ENCODE measurements at regions not wholly inside any gene's neighbourhood (a gene's known extent, or its start where the extent isn't known, plus 50 kb on each side); places are given as distances from the start of the nearest gene placed in this dataset.
"Not testable (repeated sequence)": the region's sequence is repeated elsewhere in the genome, so short reads cannot be mapped to it uniquely, and the experiment has no call there.

DNA sequence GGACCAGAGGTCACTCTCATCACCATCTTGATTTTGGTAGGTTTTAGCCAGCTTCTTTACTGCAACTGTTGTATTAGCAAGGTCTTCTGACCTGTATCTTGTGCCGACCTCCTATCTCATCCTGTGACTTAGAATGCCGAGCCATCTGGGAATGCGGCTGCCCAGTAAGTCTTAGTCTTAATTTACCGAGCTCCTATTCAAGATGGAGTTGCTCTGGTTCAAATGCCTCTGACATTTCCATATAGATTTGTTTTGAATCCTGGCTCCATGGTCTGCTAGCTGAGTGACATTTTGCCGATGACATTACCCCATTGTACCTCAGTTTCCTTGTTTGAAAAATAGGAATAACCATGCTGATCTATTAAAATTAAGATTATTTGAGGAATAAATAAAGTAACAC, 193.9 kb upstream of the HMCN1 start:
- DNase-seq (ENCODE audit: low read depth): no peak

DNA sequence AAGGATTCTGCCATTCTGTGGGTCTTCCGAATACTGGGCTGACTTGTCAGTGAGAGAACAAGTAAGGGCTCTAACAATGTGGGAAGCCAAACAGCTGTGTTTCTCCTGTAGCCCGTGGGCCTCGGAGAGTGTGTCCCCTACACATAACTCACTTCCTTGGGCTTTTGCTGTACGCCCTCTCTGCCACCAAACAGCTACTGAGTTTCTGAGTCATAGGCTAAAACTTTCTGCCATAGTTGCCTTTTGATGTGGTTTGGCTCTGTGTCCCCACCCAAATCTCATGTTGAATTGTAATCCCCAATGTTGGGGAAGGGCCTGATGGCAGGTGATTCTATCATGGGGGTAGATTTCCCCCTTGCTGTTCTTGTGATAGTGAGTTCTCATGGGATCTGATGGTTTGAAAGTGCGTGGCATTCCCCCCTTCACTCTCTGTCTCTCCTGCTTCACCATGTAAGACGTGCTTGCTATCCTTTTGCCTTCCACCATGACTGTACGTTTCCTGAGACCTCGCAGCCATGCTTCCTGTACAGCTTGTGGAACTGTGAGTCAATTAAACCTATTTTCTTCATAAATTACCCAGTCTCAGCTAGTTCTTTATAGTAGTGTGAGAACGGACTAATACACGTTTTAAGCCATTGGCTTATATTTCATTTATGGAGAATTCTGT, 194.8 kb upstream of the HMCN1 start:
- DNase-seq (ENCODE audit: low read depth): no peak

DNA sequence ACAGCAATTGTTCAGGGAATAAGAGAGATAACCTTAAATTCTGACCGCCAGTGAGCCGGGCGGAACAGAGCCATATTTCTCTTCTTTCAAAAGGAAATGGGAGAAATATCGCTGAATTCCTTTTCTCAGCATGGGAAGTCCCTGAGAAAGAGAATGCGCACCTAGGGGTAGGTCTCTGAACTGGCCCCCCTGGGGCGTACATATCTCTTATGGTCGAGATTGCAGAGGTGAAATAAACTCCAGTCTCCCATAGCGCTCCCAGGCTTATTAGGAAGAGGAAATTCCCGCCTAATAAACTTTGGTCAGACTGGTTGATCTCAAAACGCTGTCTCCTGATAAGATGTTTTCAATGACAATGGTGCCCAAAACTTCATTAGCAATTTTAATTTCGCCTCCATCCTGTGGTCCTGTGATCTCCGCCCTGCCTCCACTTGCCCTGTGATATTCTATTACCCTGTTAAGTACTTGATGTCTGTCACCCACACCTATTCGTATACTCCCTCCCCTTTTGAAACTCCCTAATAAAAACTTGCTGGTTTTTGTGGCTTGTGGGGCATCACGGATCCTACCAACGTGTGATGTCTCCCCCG, 195.8 kb upstream of the HMCN1 start:
- DNase-seq (ENCODE audit: low read depth): not testable (repeated sequence)

DNA sequence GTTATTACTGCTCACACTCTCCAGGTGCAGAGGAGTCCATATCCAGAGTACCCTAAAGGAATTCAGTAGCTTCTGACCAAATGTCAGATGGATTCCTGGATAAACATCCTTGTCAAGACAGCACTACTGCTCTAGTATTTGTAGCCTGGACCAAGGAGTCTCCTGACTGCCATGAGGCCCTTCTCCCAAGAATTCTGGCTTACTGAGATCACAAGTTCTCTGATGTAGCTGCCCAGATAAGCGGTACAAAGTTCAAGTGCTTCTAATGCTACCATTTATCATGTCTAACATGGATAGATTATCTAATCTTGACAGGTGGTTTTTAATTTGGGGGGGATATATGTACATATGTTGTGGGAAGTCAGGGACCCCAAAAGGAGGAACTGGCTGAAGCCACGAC, 196.6 kb upstream of the HMCN1 start:
- DNase-seq (ENCODE audit: low read depth): no peak

DNA sequence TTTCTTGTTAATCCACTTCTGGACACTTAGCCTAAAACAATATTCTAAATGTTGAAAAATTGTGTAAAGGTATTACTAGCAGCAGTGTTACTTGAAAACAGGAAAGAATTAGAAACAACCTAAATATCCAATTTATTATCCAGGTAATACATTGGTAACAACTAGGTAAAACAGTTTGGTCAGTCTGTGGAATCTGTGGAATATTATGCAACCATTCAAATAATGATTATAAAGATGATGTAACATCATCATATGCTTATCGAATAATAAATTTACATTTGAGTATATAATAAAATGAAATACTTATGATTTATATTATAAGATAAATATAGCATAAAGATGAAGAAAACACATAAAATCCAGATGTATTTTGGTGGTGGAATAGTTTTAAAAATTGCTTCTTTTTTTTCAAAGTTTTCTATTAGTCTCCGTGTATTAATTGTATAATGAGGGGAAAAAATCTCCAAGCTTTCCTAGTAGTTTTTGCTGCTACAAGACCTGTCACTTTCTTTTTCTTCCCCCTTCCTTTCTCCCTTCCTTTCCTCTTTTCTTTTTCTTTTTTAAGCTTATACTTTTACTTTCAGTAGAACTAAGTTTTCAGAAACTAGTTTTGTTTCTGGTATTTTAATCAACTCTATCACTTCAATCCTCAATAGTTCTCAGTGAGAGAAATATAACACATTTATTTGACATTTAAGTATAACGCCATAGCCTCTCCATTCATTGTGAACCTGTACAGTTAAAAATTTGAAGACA, 197.8 kb upstream of the HMCN1 start:
- no peak for DNase-seq (ENCODE audit: low read depth)

DNA sequence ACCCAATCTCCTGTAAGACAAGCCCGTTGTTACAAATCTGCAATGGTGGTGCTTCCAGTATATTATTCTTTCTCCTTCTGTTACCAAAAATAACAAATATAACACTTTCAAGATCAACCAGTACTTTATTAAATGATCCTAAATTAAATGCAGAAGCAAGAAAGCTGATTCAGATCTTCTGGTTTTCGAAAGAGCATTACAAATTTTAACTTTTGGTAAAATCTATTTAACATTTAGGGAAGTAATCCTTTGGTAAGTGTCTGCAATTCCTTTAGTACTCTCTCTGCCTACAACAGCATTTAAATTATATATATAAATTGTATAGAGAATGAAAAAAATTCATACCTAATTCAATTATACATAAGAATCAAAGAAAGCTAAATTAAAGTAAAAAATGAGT, 198.6 kb upstream of the HMCN1 start:
- no peak for DNase-seq (ENCODE audit: low read depth)

DNA sequence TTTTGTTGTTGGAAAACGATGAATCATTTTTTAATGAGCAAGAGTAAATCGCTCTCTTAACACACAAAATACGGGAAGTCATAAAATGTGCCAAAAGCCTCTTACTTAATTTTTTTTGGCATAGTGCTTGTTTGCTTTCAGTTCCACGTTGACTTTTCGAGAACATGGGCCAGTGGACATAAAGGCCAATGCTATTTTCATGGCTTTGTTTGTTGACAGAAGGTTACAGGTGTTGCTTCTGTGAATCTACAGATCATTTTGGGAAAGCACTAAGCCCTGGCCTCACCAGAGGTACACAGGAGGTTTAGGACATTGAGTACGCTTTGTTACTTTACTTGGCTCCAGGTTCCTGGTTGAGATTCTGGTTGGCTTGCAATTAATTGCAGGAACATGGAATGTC, 199.4 kb upstream of the HMCN1 start:
- no peak for DNase-seq (ENCODE audit: low read depth)

DNA sequence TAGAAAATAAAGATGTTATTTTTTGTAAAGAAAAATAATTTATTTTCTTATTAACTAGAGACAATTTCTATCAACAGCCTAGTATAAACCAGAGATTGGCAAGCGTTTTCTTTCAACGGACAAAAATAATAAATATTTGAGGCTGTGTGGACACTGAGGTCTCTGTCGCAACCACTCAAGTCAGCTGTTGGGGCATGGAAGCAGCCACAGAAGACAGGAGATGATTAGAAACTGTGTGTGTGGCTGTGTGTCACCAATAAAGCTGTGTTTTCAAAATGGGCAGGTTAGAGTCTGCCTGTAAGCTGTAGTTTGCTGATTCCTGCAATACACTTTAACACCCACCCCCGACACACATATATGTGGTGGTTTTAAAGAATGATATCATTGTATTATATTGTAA, 200.6 kb upstream of the HMCN1 start:
- no peak for DNase-seq (ENCODE audit: low read depth)

DNA sequence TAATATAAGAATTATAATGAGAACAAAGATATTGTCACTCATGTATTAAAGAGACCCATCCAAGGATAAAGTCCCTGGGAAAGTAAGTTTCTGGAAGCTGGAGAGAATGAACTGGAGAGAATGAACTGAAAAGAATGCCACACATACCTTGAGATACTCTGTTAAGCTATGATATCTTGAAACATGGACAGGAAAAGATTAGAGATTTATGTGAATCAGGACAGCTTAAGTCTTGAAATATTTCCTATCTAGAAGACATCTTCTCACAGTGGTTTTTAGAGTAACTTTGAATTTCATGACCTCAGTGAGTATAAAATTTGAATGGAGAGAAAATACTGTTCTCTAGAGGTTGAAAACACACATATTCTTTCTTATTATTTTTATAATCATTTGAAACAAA, 201.3 kb upstream of the HMCN1 start:
- no peak for DNase-seq (ENCODE audit: low read depth)

DNA sequence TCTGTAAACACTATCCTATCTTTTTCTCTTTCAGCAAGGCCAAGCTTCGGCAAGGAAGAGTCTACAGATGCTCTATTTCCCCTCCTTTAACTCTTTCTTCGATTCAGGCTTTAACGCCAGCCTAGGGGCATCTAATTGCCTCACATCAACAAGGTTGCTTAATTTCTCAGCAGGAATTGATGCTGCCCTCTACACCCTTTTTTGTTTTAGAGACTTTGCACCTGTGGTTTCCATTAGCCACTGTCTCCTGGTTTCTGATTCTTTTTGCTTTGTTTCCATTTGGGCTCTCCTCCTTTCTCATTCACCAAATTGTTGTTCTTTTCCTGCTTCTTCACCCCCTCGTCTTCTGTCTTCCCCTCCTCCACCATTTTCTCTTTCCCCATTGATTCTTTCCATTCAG, 202.4 kb upstream of the HMCN1 start:
- DNase-seq (ENCODE audit: low read depth): no peak

DNA sequence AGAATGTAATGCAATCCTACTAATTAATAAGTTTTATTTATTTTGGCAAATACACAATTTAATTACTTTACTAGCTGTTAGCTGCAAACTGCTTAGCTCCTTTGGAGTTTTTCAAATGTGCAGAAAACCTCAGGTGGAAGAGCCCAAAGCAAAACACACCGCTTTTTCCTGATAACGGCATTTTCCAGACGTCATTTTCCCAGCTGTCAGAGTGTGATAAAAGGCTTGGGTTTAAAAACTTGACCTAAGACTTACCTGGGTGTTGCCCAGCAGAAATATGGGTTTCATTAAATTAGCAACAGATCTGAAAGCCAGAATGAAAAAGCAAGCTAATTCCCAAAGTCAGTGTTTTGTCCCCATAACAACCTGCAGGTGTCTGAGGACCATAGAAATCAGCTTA, 204.0 kb upstream of the HMCN1 start:
- no peak for DNase-seq (ENCODE audit: low read depth)

DNA sequence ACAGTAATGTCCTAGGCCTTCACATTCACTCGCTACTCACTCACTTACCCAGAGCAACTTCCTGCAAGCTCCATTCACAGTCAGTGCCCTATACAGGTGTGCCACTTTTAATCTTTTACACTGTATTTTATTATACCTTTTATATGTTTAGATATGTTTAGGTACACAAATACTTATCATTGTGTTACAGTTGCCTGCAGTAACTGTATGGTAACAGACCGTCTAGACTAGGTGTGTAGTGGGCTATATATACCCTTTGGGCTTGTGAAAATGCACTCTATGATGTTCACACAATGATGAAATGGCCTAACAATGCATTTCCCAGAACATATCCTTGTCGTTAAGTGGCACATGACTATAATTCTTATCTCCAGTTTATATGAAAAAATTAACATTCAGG, 204.5 kb upstream of the HMCN1 start:
- DNase-seq (ENCODE audit: low read depth): no peak

DNA sequence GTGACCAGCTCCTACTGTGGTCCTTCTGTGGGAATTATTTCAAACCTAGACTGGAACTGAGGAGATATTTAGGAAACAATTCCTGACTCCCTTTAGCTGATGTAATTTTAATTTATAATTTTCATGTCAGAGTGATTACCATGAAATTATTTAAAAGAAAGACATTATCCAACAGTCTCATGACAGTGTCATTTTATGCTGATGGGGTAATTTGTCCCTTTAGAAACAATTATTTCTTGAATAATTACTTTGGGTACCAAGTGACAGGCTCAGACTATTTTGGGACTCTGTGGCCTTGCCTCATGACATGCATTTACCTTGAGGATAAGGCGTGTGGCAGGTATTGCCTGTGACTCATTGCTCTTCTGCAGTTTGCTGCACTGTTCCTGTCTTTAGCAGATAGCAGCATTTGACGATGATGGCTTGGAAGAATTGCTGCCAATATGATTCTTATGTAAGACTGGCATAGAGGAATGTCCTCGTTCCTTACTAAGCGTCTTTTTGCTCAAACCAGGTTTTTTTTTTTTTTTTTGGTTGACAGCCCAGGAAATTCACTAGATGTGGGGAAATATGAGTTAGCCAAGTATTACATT, 206.0 kb upstream of the HMCN1 start:
- no peak for DNase-seq (ENCODE audit: low read depth)

DNA sequence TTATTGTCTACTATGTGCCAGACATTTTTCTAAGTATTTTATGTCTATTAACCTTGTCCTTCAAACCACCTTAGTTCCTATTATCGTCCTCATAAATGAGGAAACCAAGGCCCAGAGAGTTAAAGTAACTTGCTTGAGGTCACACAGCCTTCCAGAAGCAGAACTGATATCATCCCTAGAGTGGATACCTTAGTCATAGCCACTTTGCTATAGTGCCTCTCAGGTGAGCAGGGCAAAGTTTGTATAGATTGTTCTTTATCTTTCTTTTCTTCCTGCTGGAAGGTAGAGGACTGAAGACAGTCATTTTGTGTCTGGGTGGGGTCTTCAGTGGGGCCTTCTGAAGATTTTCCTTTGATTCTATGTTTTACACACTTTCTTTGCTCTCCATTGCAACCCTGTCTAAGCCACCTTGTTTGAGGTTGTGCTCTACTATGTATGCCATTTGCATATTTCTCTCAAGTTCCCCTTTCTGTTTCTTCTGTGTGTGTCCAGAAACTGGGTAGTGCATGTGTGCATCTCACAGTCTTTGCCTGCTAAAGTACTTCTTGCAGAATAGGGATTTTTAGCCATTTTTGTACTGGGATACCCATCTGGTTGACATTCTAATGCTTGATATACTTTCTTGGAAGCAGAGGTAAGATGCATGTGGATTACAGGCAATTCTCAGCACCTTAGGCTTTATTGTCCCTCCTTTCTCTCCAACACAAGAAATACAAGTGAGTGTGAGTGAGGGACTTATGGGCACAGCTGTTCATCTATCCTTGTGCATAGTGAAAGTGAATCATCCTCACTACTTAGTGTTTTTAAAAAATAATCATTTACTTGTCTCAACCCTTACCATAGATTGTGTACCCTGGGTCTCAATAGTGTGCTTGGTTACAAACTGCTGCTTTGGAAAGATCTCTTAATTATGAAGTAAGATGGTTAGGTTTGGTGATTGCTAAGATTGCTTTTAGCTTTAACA, 207.6 kb upstream of the HMCN1 start:
- DNase-seq (ENCODE audit: low read depth): no peak

DNA sequence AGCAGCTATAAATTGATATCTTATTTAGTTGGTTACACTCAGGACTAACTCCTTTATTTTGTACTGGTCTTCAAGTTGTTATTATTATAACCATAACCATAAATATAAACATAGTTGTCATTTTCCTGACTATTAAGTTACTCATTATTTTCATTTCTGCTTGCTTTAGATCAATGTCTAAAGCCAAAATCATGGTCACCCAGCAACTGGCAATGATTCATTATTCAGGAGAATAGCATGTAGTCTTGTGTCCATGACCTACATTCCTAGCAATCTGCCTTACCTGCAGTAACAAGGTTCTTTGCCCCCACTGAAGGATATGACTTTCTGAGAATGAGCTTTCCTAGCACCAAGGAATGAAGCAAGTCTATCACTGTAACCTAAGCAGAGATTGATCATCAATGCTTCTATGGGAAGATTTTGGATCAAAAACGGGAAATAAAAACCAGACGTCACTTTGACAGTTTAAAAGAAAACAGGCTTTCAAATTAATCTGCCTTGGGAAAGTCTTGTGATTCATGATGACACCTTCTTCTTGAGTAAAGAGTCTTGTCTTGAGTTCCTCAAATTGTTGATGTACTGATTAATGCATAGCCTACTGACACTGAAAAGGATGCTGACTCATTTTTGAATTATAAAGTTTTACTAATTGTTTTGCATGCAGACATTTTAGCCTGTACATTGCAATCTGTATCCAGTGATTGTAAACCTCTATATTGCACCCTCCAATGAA, 203.3 kb upstream of the IVNS1ABP start:
- DNase-seq (ENCODE audit: low read depth): no peak

DNA sequence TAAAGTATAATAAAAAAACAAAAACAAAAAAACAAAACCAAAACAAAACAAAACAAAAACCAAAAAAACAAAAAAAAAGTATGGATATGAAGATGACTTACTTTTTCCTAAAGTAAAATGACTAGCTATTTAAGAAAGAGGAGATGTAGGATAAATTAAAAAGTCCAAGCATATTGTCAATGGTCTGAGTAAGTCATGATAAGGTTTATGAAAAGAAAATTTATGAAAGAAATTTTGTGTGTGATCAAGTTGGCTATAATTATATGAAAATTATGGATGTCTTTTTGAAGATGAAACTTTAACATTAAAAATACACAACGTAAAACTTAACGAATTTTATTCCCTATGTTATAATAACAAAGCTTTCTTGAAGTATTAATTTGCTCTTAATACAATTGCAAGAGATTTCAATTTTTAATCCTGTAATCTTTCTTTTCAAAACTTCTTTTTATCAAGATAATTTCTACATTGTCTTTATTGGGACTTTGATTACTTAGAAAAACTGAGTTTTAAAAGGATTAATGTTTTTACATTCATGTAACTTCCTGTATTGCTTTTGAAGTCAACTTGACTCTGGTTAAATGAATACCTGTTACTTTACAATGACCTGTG, 200.9 kb upstream of the IVNS1ABP start:
- DNase-seq (ENCODE audit: low read depth): no peak

DNA sequence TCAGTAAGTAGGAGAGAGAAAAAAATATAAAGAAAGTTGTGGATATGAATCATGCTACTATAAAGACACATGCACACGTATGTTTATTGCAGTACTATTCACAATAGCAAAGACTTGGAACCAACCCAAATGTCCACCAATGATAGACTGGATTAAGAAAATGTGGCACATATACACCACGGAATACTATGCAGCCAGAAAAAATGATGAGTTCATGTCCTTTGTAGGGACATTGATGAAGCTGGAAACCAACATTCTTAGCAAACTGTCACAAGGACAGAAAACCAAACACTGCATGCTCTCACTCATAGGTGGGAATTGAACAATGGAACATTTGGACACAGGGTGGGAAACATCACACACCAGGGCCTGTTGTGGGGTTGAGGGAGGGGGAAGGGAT, 200.3 kb upstream of the IVNS1ABP start:
- not testable (repeated sequence) for DNase-seq (ENCODE audit: low read depth)

DNA sequence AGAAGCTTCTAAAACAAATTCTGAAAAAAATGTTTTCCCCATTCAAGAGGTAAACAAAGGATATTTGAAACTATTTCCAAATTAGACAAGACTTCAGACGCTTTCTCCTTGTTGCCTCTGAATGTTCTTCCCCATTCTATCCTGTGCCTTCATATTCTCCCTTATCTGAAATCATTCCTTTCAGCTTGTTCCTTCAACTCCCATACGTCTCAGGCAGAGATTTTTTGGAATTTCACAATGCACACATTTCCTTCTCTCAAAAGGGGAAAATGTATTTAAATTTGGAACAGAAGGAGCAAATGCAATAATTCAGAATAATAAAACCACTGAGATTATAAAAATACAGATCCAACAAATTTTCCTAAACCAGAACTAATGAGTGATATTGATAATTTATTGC, 198.7 kb upstream of the IVNS1ABP start:
- no peak for DNase-seq (ENCODE audit: low read depth)

DNA sequence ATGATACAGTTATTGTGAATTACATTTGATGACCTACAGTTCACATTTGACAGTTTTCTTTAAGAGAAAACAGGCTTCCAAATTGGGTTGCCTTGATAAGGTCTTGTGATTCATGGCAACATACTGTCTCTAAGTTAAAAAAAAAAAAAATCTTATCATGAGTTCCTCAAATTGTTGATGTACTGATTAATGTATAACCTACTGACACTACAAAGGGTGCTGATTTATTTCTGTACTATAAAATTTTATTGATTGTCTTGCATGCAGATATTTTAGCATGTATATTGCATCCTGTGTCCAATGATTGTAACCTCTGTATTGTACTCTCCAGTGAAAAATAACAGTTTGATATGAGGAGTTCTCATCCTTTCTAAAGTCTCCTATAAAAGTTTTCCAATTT, 197.3 kb upstream of the IVNS1ABP start:
- no peak for DNase-seq (ENCODE audit: low read depth)

DNA sequence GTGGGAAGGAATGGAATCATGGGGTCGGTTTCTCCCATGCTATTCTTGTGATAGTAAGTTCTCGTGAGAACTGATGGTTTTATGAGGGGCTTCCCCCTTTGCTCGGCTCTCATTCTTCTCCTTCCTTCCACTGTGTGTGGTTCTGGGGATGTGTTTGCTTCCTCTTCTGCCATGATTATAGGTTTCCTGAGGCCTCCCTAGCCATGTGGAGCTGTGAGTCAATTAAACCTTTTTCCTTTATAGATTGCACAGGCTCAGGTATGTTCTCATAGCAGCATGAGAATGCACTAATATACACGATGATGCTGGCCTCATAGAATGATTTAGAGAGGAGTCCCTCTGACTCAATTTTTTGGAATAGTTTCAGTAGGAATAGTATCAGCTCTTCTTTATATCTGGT, 195.4 kb upstream of the IVNS1ABP start:
- DNase-seq (ENCODE audit: low read depth): no peak

DNA sequence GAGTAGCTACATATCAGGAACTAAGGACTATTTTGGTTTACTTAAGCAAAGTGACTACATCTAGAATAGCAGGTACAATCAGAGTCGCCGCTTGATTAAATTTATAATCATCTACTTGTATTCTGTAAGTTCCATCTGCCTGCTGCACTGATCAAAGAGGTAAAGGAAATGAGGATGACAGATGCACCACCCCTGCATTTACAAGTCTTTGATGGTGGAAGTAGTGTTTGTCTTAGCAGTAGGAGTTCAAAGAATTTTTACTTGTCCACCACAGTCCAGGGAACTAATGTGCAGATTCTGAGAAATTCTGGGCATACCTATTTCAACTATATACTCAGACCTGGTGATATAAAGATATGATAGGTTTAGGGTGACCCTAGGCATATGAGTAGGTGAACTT, 184.1 kb upstream of the IVNS1ABP start:
- DNase-seq (ENCODE audit: low read depth): no peak

Data from HS-27A (cell line).